OCI-LY7 (cell line): ENCODE measurements at regions not wholly inside any gene's neighbourhood (a gene's known extent, or its start where the extent isn't known, plus 50 kb on each side); places are given as distances from the start of the nearest gene placed in this dataset.
A peak's percentile ranks its signal among the peaks of the same experiment; 100 is the strongest.

Experiments used
- BruUV-seq: library from RNA; stranded (reverse); fragments of 400-500 nt; replicated peaks from 2 replicates; lab custom pipeline; 2021; lab: Mats Ljungman, UMichigan
- CTCF ChIA-PET: fragments of 300-600 bp; sonication (Branson Sonifier 250); formaldehyde crosslinking; loops from one replicate; lab custom pipeline; 2022; ENCODE audit warnings: antibody characterized with exemption; ENCODE audit not compliant: unreplicated experiment; lab: Charles Lee
- POLR2A ChIA-PET: fragments of 300-600 bp; sonication (Branson Sonifier 250); formaldehyde crosslinking; loops from one replicate; lab custom pipeline; 2022; ENCODE audit warnings: antibody characterized with exemption; lab: Charles Lee
- DNase-seq: peaks from one replicate; pipeline ENCODE4 v3.0.0-alpha.2; 2015; ENCODE audit warnings: low spot score
- H2AFZ ChIP-seq: fragments of 200-600 bp; sonication (generic), shearing (Covaris generic); 2 replicates; pipeline ENCODE4 v1.6.1; 2014; ENCODE audit warnings: mild to moderate bottlenecking, antibody characterized with exemption, low read length, moderate library complexity
- H3K27ac ChIP-seq: fragments of 200-600 bp; sonication (generic); 2 replicates; pipeline ENCODE4 v1.5.1; 2014; ENCODE audit warnings: mixed run types, low read depth, mild to moderate bottlenecking, moderate library complexity, low read length, inconsistent platforms; ENCODE audit not compliant: poor library complexity, severe bottlenecking
- H3K36me3 ChIP-seq: fragments of 200-600 bp; sonication (generic); 2 replicates; pipeline ENCODE4 v1.6.1; 2014; ENCODE audit warnings: mild to moderate bottlenecking, antibody characterized with exemption, low read length, moderate library complexity, mixed read lengths; ENCODE audit not compliant: insufficient read depth
- H3K4me1 ChIP-seq: fragments of 200-600 bp; sonication (generic); 2 replicates; pipeline ENCODE4 v1.5.1; 2014; ENCODE audit warnings: mild to moderate bottlenecking, low read length; ENCODE audit not compliant: insufficient read depth, poor library complexity, severe bottlenecking
- H3K4me2 ChIP-seq: fragments of 200-600 bp; sonication (generic); 2 replicates; pipeline ENCODE4 v1.6.1; 2014; ENCODE audit warnings: mild to moderate bottlenecking, low read length
- H3K4me3 ChIP-seq: fragments of 200-600 bp; sonication (generic); 2 replicates; pipeline ENCODE4 v1.5.1; 2014; ENCODE audit warnings: mild to moderate bottlenecking, low read depth, low read length; ENCODE audit not compliant: poor library complexity, severe bottlenecking
- H3K79me2 ChIP-seq: fragments of 200-600 bp; sonication (generic); 2 replicates; pipeline ENCODE4 v1.6.1; 2016; ENCODE audit warnings: low read depth, mild to moderate bottlenecking, low read length, moderate library complexity, mixed read lengths; ENCODE audit not compliant: insufficient read depth
- H3K9me2 ChIP-seq: fragments of 200-600 bp; sonication (generic); 2 replicates; pipeline ENCODE4 v1.6.1; 2016; ENCODE audit warnings: mild to moderate bottlenecking, low read length, mixed read lengths; ENCODE audit not compliant: insufficient read depth
- H3K9me3 ChIP-seq: fragments of 200-600 bp; sonication (generic); 2 replicates; pipeline ENCODE4 v1.6.1; 2014; ENCODE audit warnings: mild to moderate bottlenecking, mixed run types, low read length, mixed read lengths
- H4K20me1 ChIP-seq: fragments of 200-600 bp; sonication (generic); 2 replicates; pipeline ENCODE4 v1.6.1; 2014; ENCODE audit warnings: mild to moderate bottlenecking, antibody characterized with exemption, low read length, moderate library complexity, mixed read lengths; ENCODE audit not compliant: insufficient read depth
- EZH2phosphoT487 ChIP-seq: fragments of 200-600 bp; sonication (generic); IDR thresholded peaks from 2 replicates; pipeline ENCODE4 v1.6.1; 2018; ENCODE audit warnings: low read depth, borderline replicate concordance, mild to moderate bottlenecking, mixed run types, antibody characterized with exemption, low read length, moderate library complexity, mixed read lengths
- intact Hi-C: fragments of 100-400 bp; cut with micrococcal nuclease; formaldehyde crosslinking; loops from one replicate; pipeline ENCODE4 v1.10.0; 2022; ENCODE audit not compliant: unreplicated experiment
- TF ChIP-seq, protein P1 (sequence below): fragments of 200-600 bp; sonication (generic); conservative IDR thresholded peaks from 2 replicates; pipeline ENCODE4 v1.5.1; 2014; ENCODE audit warnings: mild to moderate bottlenecking, antibody characterized with exemption, low read length, moderate library complexity, mixed read lengths

DNA sequence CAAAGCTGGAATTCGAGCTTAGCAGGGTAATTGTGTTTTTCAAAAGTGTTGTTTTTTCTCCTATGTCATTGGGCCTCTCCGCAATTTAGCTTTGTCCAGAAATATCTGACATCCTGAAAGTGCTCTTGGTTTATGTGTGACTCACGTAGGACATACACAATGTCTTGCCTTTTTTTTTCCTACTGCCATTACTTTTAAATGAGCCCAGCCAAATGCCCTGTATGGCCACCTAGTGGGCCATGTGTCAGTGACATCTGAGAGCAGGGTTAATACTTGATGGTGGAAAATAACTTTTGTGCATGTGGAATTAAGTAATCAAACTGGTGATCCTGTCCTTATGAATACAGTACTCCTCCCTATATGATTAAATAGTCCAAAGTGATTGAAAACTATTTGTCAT is 1411.1 kb upstream of the TENM3 start:
- intact Hi-C loops: loop anchor here (10.0 kb wide), 1 partner anchor 97 kb away; no protein-coding TSS in a partner anchor
- Histone ChIP-seq H3K4me3 (no peak overlapping the region), H4K20me1 (no peaks in the 10 kb centered on the region), H3K79me2 (no peaks in the 10 kb centered on the region), H2AFZ (peak overlapping the region; percentile 38; the same call in 1 of the 2 replicates), H3K9me2 (no peaks in the 10 kb centered on the region), H3K36me3 (no peaks in the 10 kb centered on the region), H3K4me1 (peaks cover 35% of the 10 kb centered on the region), H3K9me3 (no peaks in the 10 kb centered on the region; the same call in 1 of the 2 replicates), H3K4me2 (no peak overlapping the region), H3K27ac (no peak overlapping the region)
- no TSS peak for BruUV-seq
- peak; percentile 28 for DNase-seq
- ChIA-PET CTCF (no interaction called here), POLR2A (no interaction called here)
- TF ChIP-seq EZH2phosphoT487: no peak
- TF ChIP-seq, protein P1, sequence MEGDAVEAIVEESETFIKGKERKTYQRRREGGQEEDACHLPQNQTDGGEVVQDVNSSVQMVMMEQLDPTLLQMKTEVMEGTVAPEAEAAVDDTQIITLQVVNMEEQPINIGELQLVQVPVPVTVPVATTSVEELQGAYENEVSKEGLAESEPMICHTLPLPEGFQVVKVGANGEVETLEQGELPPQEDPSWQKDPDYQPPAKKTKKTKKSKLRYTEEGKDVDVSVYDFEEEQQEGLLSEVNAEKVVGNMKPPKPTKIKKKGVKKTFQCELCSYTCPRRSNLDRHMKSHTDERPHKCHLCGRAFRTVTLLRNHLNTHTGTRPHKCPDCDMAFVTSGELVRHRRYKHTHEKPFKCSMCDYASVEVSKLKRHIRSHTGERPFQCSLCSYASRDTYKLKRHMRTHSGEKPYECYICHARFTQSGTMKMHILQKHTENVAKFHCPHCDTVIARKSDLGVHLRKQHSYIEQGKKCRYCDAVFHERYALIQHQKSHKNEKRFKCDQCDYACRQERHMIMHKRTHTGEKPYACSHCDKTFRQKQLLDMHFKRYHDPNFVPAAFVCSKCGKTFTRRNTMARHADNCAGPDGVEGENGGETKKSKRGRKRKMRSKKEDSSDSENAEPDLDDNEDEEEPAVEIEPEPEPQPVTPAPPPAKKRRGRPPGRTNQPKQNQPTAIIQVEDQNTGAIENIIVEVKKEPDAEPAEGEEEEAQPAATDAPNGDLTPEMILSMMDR: peak; percentile 61

DNA sequence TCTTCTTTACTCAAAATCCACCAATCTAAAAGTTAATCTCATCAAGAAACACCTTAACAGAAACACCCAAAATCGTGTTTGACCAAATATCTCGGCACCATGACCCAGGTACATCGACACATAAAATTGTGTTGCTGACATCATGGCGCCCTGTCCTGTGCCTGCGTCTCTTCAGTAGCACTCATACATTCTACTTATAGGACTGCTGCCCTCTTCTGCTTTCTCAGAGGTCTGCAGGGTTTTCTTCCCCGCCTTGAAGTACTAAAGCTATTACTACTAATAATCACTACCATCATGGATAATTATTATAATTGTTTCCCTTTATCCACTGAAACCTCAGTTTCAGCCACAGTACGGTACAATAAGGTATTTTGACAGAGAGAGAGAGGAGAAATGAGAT is 1403.1 kb upstream of the TENM3 start:
- H3K27ac ChIP-seq: no peak overlapping the region
- intact Hi-C loops: loop anchor here (2.0 to 10.0 kb wide), 2 partner anchors 175 to 685 kb away; no protein-coding TSS in a partner anchor
- no peaks in the 10 kb centered on the region for H3K9me2 ChIP-seq
- no peaks in the 10 kb centered on the region for H3K36me3 ChIP-seq
- no peaks in the 10 kb centered on the region for H3K79me2 ChIP-seq
- peak overlapping the region; percentile 43; the same call in 1 of the 2 replicates for H2AFZ ChIP-seq
- peak; percentile 30 for DNase-seq
- H3K4me3 ChIP-seq: no peak overlapping the region
- H4K20me1 ChIP-seq: no peaks in the 10 kb centered on the region
- H3K4me2 ChIP-seq: no peak overlapping the region
- BruUV-seq: no TSS peak
- H3K9me3 ChIP-seq: no peaks in the 10 kb centered on the region
- TF ChIP-seq EZH2phosphoT487: no peak
- TF ChIP-seq, protein P1: no peak
- H3K4me1 ChIP-seq: peaks cover 11% of the 10 kb centered on the region
- ChIA-PET CTCF (no interaction called here), POLR2A (no interaction called here)

DNA sequence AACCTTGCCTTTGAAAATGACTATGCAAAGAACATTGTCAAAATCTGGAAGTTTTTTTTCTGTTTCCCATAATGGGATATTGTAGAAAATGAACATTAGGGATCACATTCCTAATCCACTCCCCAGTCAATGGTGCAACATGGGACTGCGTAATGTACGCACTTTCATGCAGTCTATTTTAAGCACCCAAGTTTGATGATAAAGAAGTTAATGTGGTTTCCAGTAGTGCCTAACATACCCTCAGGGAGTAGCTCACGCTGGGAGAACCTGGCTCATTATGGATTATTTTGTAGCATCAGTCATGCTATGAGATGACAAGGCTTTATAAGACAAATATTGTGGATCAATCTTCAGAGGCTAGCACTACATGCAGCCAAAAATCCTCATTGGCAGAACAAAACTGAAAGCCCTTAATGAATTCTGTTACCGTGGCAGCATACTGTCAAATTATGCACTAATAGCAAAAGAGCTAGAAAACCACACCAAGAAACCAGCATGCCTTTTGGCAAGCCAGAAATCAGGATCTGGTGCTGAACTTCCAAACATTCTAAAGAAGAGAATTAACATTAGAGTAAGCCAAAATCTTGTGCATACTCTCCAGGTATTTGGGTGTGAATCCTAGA is 1392.8 kb upstream of the TENM3 start:
- Histone ChIP-seq H3K4me1 (no peaks in the 10 kb centered on the region), H3K27ac (no peak overlapping the region), H2AFZ (no peak overlapping the region), H3K4me2 (no peak overlapping the region), H3K79me2 (no peaks in the 10 kb centered on the region), H3K9me2 (no peaks in the 10 kb centered on the region), H3K4me3 (no peak overlapping the region), H4K20me1 (no peaks in the 10 kb centered on the region), H3K9me3 (no peaks in the 10 kb centered on the region), H3K36me3 (no peaks in the 10 kb centered on the region)
- BruUV-seq: no TSS peak
- CTCF ChIA-PET: no interaction called here
- POLR2A ChIA-PET: no interaction called here
- TF ChIP-seq EZH2phosphoT487: no peak
- TF ChIP-seq, protein P1: no peak
- intact Hi-C loops: no loop called here
- no peak for DNase-seq
